ENCODE measurements at regions not wholly inside any gene's neighbourhood (a gene's known extent, or its start where the extent isn't known, plus 50 kb on each side); places are given as distances from the start of the nearest gene placed in this dataset.

DNA sequence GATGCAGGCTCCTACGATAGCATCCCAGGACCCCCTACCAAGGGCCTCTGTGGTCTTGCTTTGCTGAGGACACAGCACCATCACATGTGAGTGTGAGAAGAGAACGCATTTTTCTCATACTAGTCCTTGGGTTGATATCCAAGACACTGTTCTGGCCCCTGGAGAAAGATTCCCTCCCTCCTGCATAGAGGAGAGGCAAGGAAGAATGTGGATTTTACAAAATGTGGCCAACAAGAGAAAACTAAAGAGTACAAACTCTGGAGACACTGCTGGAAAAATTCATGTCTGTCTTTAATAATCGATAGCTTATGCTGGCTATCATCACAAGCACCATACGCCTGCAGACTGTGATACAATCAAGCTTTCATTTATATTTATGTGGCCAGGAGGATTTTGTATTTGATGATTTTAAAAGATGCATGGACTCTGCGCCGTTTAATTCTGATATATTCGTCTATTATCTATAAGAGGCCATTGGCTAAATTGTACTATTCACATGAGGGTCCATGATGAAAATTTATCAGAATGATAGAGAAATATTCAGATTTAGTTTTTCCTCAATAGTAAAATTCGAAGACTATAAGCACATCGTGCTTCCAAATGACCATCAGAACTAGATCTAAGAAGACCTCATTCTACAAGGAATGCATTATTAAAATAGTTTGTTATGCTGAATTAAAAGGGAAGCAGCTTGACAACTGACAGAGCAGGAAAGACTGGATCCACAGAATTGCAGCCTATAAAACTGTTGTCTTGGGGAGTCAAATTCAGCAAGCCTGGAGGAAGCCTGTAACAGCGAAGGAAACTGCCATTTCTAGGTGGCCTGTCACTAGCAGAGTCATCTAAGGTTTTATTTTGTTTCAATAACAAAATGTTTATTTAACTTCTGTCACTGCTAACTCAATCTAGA, 578.7 kb downstream of the DIAPH3 start:
- H3K27me3 ChIP-seq = no peaks in the 10 kb centered on the region
- H3K9me3 ChIP-seq = no peaks in the 10 kb centered on the region
- TF ChIP-seq POLR2AphosphoS5 (IDR thresholded peaks at IDR 0.05) = no peak
- DNase-seq (no peak), ATAC-seq (ENCODE audit: low FRiP score in 2 of 2) (no peak)
- no peaks in the 10 kb centered on the region for H3K36me3 ChIP-seq
- no peak overlapping the region for H3K27ac ChIP-seq
- 77 to 83% methylated on average over 10 of the region's 10 CpGs for WGBS, 2 donors
- no peaks in the 10 kb centered on the region for H3K4me1 ChIP-seq
- no peak overlapping the region for H3K4me3 ChIP-seq

DNA sequence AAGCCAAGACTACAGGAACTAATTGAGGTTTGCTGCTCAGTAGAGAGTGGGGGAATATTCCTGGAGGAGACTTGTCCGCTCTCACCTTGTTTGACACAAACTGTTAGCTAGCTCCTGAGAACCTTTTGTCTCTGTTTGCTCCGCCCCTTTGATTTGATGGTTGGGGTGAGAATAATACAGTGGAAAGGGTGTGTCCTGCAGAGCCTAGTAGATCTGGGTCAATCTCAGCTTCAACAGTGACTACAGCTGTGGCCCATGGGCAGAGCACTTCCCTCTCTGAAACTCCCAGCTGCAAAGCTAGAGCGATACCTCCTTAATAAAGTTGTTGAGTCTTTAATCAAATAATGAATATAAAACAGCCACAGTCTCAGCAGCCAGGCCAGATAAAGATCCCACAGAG, 576.7 kb downstream of the DIAPH3 start:
- DNase-seq (no peak), ATAC-seq (ENCODE audit: low FRiP score in 2 of 2) (no peak)
- TF ChIP-seq POLR2AphosphoS5 (IDR thresholded peaks at IDR 0.05) (no peak), EP300 (IDR thresholded peaks at IDR 0.05) (no peak)
- H3K27ac ChIP-seq = no peak overlapping the region
- H3K9me3 ChIP-seq = no peaks in the 10 kb centered on the region
- H3K27me3 ChIP-seq = no peaks in the 10 kb centered on the region
- H3K36me3 ChIP-seq = no peaks in the 10 kb centered on the region
- WGBS, 2 donors = 56 to 67% methylated on average over 3 of the region's 3 CpGs
- no peaks in the 10 kb centered on the region for H3K4me1 ChIP-seq
- no peak overlapping the region for H3K4me3 ChIP-seq

DNA sequence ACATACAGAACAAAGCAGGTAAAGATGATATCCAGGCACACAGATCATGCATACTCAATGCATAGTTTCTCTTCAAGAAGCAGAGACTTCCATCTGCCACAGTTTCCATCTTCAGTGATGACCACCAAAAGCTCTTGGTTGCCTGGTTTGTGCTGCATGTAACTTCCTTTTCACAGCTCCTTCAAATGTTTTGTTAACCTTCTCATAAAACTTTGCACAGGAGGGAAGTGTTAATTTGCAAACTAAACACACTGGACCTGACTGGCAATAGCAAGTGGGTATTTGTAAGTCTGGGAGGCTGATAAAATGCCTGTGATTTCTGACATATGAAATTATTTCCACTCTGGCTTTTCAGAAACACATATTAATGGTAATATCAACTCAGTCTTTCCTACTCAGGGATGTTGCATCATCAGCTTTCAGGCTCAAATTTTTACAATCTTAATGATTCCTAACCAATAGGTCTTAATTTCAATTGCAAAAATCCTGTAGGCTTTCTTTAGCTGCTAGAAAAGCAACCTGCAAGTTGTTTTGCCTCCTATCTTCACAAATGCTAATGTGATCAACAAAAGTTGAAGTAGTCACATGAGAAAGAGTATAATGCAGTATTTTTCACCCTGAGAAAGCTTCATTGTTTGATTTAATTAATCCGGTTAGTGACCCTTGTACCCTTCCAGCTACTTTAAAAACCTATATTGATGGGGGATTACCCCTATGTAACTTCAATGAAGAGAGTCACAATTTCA, 575.6 kb downstream of the DIAPH3 start:
- WGBS, 2 donors = 90 to 93% methylated on average over 1 of the region's 1 CpG
- Histone ChIP-seq H3K4me3 (no peak overlapping the region), H3K36me3 (no peaks in the 10 kb centered on the region), H3K9me3 (no peaks in the 10 kb centered on the region), H3K4me1 (no peaks in the 10 kb centered on the region), H3K27me3 (no peaks in the 10 kb centered on the region), H3K27ac (no peak overlapping the region)
- DNase-seq = no peak
- ATAC-seq (ENCODE audit: low FRiP score in 2 of 2) = no peak
- TF ChIP-seq, protein P1, sequence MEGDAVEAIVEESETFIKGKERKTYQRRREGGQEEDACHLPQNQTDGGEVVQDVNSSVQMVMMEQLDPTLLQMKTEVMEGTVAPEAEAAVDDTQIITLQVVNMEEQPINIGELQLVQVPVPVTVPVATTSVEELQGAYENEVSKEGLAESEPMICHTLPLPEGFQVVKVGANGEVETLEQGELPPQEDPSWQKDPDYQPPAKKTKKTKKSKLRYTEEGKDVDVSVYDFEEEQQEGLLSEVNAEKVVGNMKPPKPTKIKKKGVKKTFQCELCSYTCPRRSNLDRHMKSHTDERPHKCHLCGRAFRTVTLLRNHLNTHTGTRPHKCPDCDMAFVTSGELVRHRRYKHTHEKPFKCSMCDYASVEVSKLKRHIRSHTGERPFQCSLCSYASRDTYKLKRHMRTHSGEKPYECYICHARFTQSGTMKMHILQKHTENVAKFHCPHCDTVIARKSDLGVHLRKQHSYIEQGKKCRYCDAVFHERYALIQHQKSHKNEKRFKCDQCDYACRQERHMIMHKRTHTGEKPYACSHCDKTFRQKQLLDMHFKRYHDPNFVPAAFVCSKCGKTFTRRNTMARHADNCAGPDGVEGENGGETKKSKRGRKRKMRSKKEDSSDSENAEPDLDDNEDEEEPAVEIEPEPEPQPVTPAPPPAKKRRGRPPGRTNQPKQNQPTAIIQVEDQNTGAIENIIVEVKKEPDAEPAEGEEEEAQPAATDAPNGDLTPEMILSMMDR (IDR thresholded peaks at IDR 0.05) = no peak
- TF ChIP-seq EP300 (IDR thresholded peaks at IDR 0.05) (no peak), POLR2AphosphoS5 (IDR thresholded peaks at IDR 0.05) (no peak)

DNA sequence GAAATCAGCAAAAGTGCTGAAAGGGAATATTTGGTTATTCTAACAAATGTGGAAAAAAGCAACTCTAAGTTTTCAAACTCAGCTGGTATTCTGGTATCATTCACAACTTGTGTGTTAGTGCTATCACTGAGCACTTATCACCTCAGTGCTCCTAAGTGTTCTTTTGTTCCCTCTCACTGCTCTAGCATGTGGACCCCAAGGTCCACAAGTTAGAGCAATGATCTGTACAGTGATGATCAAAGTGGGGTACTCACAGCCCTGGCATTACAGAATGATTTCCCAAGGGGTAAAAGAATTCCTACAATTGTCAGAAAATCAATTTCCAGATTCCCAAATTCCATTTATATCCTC, 575.0 kb downstream of the DIAPH3 start:
- Histone ChIP-seq H3K27ac (no peak overlapping the region), H3K27me3 (no peaks in the 10 kb centered on the region), H3K36me3 (no peaks in the 10 kb centered on the region), H3K9me3 (no peaks in the 10 kb centered on the region), H3K4me1 (no peaks in the 10 kb centered on the region), H3K4me3 (no peak overlapping the region)
- no peak for DNase-seq
- ATAC-seq (ENCODE audit: low FRiP score in 2 of 2) = no peak
- TF ChIP-seq POLR2AphosphoS5 (IDR thresholded peaks at IDR 0.05) (no peak), POLR2A (IDR thresholded peaks at IDR 0.05) (no peak), EP300 (IDR thresholded peaks at IDR 0.05) (no peak)
- TF ChIP-seq, protein P1 (IDR thresholded peaks at IDR 0.05) = no peak

DNA sequence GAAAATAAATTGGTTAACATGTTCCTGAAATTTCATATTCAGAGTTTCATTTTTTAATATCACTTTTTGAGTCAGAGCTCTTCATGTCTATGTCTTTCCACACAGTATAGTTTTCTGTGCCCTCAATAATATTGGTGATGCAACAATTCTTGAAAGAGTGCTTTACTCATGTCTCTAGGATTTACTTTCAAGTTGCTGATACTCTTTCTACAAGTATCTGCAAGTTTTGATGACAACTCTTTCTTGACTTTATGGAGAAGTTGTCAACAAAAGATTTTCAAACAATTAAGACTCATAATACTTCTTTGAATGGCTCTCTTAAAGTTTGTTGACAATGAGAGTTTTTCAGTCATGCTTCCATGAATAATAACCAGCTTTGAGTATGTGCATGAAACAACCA, 561.7 kb downstream of the DIAPH3 start:
- H3K4me1 ChIP-seq = no peaks in the 10 kb centered on the region

More for the DNA sequence above, 561.7 kb downstream of the DIAPH3 start:
- H3K27ac ChIP-seq = no peak overlapping the region
- peaks cover 0 to 2% (median 0%) of the 10 kb centered on the region in 4 donors for H3K9me3 ChIP-seq
- no peaks in the 10 kb centered on the region for H3K36me3 ChIP-seq
- H3K4me3 ChIP-seq = no peak overlapping the region
- TF ChIP-seq POLR2AphosphoS5 (IDR thresholded peaks at IDR 0.05) (no peak), POLR2A (IDR thresholded peaks at IDR 0.05) (no peak), EP300 (IDR thresholded peaks at IDR 0.05) (no peak)
- TF ChIP-seq, protein P1 (IDR thresholded peaks at IDR 0.05) = no peak
- no peak for DNase-seq
- no peak for ATAC-seq (ENCODE audit: low FRiP score in 2 of 2)
- H3K27me3 ChIP-seq = no peaks in the 10 kb centered on the region

Measured in upper lobe of left lung (tissue), 6 donors.